HEK293 (cell line): ENCODE measurements at regions not wholly inside any gene's neighbourhood (a gene's known extent, or its start where the extent isn't known, plus 50 kb on each side); places are given as distances from the start of the nearest gene placed in this dataset.

Source experiments
- CTCF ChIA-PET: fragments of 350-600 bp; formaldehyde crosslinking; extraction: SDS; loops from one replicate; lab custom pipeline; 2021; ENCODE audit warnings: antibody characterized with exemption; lab: Yijun Ruan, JAX
- POLR2A ChIA-PET: fragments of 300-600 bp; formaldehyde crosslinking; extraction: SDS; loops from one replicate; lab custom pipeline; 2020; ENCODE audit warnings: antibody characterized with exemption, inconsistent platforms; lab: Yijun Ruan, JAX
- H3K27ac ChIP-seq: fragments of 200-500 bp; sonication (Bioruptor generic); 2 replicates; pipeline ENCODE4 v1.5.1; 2014; ENCODE audit warnings: low read depth, low read length, control low read depth, inconsistent platforms; ENCODE audit errors: extremely low read depth
- H3K36me3 ChIP-seq, 2 experiments: fragments of 200-500 bp in 1 of 2; sonication (Bioruptor generic) in 1 of 2; 1 replicate in 1 of 2; 2 replicates in 1 of 2; pipeline ENCODE4 v1.5.1; 2014 to 2017; ENCODE audit warnings: inconsistent platforms in 2 of 2, low read length in 2 of 2; ENCODE audit not compliant: control insufficient read depth in 2 of 2, insufficient read depth in 1 of 2
- H3K4me1 ChIP-seq: fragments of 200-500 bp; sonication (Bioruptor generic); 2 replicates; pipeline ENCODE4 v1.5.1; 2014; ENCODE audit warnings: mild to moderate bottlenecking, low read length, inconsistent platforms; ENCODE audit not compliant: control insufficient read depth, insufficient read depth
- H3K4me3 ChIP-seq: 2 replicates; pipeline ENCODE4 v1.5.1; 2011; ENCODE audit warnings: low read depth, mild to moderate bottlenecking, control low read depth, low read length, moderate library complexity
- H3K9me3 ChIP-seq: fragments of 200-500 bp; sonication (Bioruptor generic); 2 replicates; pipeline ENCODE4 v1.5.1; 2014; ENCODE audit warnings: low read depth, low read length, inconsistent platforms; ENCODE audit not compliant: control insufficient read depth, insufficient read depth
- GLI2 ChIP-seq: fragments of 450-650 bp; formaldehyde crosslinking; IDR thresholded peaks from 2 replicates; pipeline ENCODE4; 2017; ENCODE audit warnings: missing biosample characterization, missing genetic modification characterization, low read depth, borderline replicate concordance
- SALL2 ChIP-seq: fragments of 450-650 bp; formaldehyde crosslinking; IDR thresholded peaks from 2 replicates; pipeline ENCODE4 v1.5.0; 2017; ENCODE audit warnings: missing biosample characterization, mild to moderate bottlenecking, missing genetic modification characterization, borderline replicate concordance
- SP3 ChIP-seq: fragments of 450-650 bp; formaldehyde crosslinking; IDR thresholded peaks from 2 replicates; pipeline ENCODE4 v1.5.1; 2016; ENCODE audit warnings: missing biosample characterization, missing genetic modification characterization
- ZBTB17 ChIP-seq: fragments of 450-650 bp; formaldehyde crosslinking; IDR thresholded peaks from 2 replicates; pipeline ENCODE4 v1.5.1; 2016; ENCODE audit warnings: missing biosample characterization, missing genetic modification characterization
- ZEB2 ChIP-seq: fragments of 450-650 bp; formaldehyde crosslinking; IDR thresholded peaks from 2 replicates; pipeline ENCODE4 v1.5.1; 2016; ENCODE audit warnings: missing biosample characterization, missing genetic modification characterization
- ZNF121 ChIP-seq: fragments of 450-650 bp; formaldehyde crosslinking; IDR thresholded peaks from 2 replicates; pipeline ENCODE4 v1.5.1; 2016; ENCODE audit warnings: missing biosample characterization, missing genetic modification characterization
- ZNF169 ChIP-seq: fragments of 450-650 bp; formaldehyde crosslinking; IDR thresholded peaks from 2 replicates; pipeline ENCODE4 v1.5.1; 2016; ENCODE audit warnings: missing biosample characterization, missing genetic modification characterization
- ZNF174 ChIP-seq: fragments of 450-650 bp; formaldehyde crosslinking; IDR thresholded peaks from 2 replicates; pipeline ENCODE4 v1.5.0; 2017; ENCODE audit warnings: missing biosample characterization, mild to moderate bottlenecking, missing genetic modification characterization
- ZNF2 ChIP-seq: fragments of 450-650 bp; formaldehyde crosslinking; IDR thresholded peaks from 2 replicates; pipeline ENCODE4 v1.5.1; 2016; ENCODE audit warnings: missing biosample characterization, missing genetic modification characterization
- ZNF473 ChIP-seq: fragments of 450-650 bp; formaldehyde crosslinking; IDR thresholded peaks from 2 replicates; pipeline ENCODE4 v1.5.1; 2017; ENCODE audit warnings: missing biosample characterization, missing genetic modification characterization
- ZNF549 ChIP-seq: fragments of 450-650 bp; IDR thresholded peaks from 2 replicates; pipeline ENCODE4 v1.5.1; 2018; ENCODE audit warnings: missing biosample characterization, missing genetic modification characterization, mild to moderate bottlenecking, inconsistent platforms, moderate library complexity
- ZNF600 ChIP-seq: fragments of 450-650 bp; formaldehyde crosslinking; IDR thresholded peaks from 2 replicates; pipeline ENCODE4 v1.5.1; 2016; ENCODE audit warnings: missing biosample characterization, missing genetic modification characterization
- ZNF658 ChIP-seq: fragments of 450-650 bp; formaldehyde crosslinking; IDR thresholded peaks from 2 replicates; pipeline ENCODE4; 2016; ENCODE audit warnings: missing biosample characterization, missing genetic modification characterization
- ZNF677 ChIP-seq: fragments of 450-650 bp; IDR thresholded peaks from 2 replicates; pipeline ENCODE4 v1.5.0; 2018; ENCODE audit warnings: missing biosample characterization, mild to moderate bottlenecking, missing genetic modification characterization, moderate library complexity
- TF ChIP-seq, protein P1 (sequence below): fragments of 450-650 bp; formaldehyde crosslinking; IDR thresholded peaks from 2 replicates; pipeline ENCODE4 v1.5.1; 2016; ENCODE audit warnings: missing biosample characterization, missing genetic modification characterization
- TF ChIP-seq, protein P2 (sequence below): fragments of 450-650 bp; formaldehyde crosslinking; IDR thresholded peaks from 2 replicates; pipeline ENCODE4 v1.5.1; 2016; ENCODE audit warnings: missing biosample characterization, missing genetic modification characterization
- TF ChIP-seq, protein P3 (sequence below): fragments of 450-650 bp; formaldehyde crosslinking; conservative IDR thresholded peaks from 2 replicates; pipeline ENCODE4 v1.5.1; 2016; ENCODE audit warnings: low read depth, missing biosample characterization, missing genetic modification characterization
- TF ChIP-seq, protein P4 (sequence below): fragments of 450-650 bp; formaldehyde crosslinking; IDR thresholded peaks from 2 replicates; pipeline ENCODE4 v1.5.1; 2017; ENCODE audit warnings: missing biosample characterization, missing genetic modification characterization
- TF ChIP-seq, protein P5 (sequence below): fragments of 450-650 bp; formaldehyde crosslinking; IDR thresholded peaks from 2 replicates; pipeline ENCODE4 v1.5.1; 2016; ENCODE audit warnings: missing biosample characterization, missing genetic modification characterization

DNA sequence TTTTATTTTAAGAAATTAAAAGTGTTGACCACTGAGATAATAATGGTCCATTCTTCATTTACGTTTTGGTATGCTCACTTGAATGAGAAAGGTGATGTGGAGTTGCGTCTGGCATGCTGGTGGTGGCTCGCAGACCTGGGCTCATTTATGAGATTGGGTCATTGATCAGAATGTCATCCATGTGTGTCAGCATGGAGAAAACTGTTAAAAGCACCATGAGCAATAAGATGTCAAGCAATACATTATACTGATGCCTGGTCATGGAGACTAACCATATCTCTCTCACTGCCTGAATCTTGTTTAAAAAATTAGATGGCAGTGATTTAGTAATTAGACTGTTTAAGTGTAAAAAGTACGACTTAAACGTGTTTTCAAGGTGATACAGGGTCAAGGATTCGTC is 503.4 kb upstream of the SEMA6D start (continued):
- TF ChIP-seq, protein P1, sequence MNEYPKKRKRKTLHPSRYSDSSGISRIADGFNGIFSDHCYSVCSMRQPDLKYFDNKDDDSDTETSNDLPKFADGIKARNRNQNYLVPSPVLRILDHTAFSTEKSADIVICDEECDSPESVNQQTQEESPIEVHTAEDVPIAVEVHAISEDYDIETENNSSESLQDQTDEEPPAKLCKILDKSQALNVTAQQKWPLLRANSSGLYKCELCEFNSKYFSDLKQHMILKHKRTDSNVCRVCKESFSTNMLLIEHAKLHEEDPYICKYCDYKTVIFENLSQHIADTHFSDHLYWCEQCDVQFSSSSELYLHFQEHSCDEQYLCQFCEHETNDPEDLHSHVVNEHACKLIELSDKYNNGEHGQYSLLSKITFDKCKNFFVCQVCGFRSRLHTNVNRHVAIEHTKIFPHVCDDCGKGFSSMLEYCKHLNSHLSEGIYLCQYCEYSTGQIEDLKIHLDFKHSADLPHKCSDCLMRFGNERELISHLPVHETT (tag by site-specific recombination), result no peak
- TF ChIP-seq, protein P2, sequence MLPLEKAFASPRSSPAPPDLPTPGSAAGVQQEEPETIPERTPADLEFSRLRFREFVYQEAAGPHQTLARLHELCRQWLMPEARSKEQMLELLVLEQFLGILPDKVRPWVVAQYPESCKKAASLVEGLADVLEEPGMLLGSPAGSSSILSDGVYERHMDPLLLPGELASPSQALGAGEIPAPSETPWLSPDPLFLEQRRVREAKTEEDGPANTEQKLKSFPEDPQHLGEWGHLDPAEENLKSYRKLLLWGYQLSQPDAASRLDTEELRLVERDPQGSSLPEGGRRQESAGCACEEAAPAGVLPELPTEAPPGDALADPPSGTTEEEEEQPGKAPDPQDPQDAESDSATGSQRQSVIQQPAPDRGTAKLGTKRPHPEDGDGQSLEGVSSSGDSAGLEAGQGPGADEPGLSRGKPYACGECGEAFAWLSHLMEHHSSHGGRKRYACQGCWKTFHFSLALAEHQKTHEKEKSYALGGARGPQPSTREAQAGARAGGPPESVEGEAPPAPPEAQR, result no peak
- TF ChIP-seq ZNF473 (tag by site-specific recombination) (no peak), ZNF549 (no peak), ZNF121 (tag by site-specific recombination) (no peak), ZNF658 (tag by site-specific recombination) (no peak), ZNF677 (tag by site-specific recombination) (no peak), SP3 (tag by site-specific recombination) (no peak), ZEB2 (tag by site-specific recombination) (no peak), ZBTB17 (tag by site-specific recombination) (no peak), ZNF169 (tag by site-specific recombination) (no peak)
- TF ChIP-seq, protein P3, sequence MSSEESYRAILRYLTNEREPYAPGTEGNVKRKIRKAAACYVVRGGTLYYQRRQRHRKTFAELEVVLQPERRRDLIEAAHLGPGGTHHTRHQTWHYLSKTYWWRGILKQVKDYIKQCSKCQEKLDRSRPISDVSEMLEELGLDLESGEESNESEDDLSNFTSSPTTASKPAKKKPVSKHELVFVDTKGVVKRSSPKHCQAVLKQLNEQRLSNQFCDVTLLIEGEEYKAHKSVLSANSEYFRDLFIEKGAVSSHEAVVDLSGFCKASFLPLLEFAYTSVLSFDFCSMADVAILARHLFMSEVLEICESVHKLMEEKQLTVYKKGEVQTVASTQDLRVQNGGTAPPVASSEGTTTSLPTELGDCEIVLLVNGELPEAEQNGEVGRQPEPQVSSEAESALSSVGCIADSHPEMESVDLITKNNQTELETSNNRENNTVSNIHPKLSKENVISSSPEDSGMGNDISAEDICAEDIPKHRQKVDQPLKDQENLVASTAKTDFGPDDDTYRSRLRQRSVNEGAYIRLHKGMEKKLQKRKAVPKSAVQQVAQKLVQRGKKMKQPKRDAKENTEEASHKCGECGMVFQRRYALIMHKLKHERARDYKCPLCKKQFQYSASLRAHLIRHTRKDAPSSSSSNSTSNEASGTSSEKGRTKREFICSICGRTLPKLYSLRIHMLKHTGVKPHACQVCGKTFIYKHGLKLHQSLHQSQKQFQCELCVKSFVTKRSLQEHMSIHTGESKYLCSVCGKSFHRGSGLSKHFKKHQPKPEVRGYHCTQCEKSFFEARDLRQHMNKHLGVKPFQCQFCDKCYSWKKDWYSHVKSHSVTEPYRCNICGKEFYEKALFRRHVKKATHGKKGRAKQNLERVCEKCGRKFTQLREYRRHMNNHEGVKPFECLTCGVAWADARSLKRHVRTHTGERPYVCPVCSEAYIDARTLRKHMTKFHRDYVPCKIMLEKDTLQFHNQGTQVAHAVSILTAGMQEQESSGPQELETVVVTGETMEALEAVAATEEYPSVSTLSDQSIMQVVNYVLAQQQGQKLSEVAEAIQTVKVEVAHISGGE (tag by site-specific recombination), result no peak
- TF ChIP-seq, protein P4, sequence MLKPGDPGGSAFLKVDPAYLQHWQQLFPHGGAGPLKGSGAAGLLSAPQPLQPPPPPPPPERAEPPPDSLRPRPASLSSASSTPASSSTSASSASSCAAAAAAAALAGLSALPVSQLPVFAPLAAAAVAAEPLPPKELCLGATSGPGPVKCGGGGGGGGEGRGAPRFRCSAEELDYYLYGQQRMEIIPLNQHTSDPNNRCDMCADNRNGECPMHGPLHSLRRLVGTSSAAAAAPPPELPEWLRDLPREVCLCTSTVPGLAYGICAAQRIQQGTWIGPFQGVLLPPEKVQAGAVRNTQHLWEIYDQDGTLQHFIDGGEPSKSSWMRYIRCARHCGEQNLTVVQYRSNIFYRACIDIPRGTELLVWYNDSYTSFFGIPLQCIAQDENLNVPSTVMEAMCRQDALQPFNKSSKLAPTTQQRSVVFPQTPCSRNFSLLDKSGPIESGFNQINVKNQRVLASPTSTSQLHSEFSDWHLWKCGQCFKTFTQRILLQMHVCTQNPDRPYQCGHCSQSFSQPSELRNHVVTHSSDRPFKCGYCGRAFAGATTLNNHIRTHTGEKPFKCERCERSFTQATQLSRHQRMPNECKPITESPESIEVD, result no peak

DNA sequence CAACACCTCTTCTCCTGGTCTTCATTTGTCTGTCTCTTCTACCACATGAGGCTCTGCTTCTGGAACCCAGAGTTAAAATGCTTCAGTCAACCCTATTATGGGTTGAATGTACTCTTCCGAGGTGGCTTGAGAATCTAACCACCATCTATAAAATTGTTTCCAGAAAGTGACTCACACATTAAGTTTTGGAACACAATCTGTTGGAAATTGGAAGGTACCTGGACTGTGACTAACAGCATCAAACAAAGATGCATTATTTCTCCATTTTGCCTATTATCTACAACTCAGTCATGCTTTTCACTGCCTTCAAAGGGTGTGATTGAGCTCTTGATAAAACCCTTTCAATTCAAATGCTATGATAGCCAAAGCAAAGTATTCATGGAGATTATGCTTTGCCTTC is 499.0 kb upstream of the SEMA6D start:
- POLR2A ChIA-PET, result no interaction called here
- CTCF ChIA-PET, result no interaction called here

More for the DNA sequence above, 499.0 kb upstream of the SEMA6D start:
- no peak overlapping the region for H3K4me3 ChIP-seq
- no peak overlapping the region for H3K27ac ChIP-seq
- no peaks in the 10 kb centered on the region for H3K36me3 ChIP-seq
- H3K9me3 ChIP-seq, result no peaks in the 10 kb centered on the region
- TF ChIP-seq ZNF2 (no peak), GLI2 (tag by site-specific recombination) (no peak), ZNF174 (tag by site-specific recombination) (no peak), ZNF600 (tag by site-specific recombination) (no peak), SALL2 (no peak)
- TF ChIP-seq, protein P5, sequence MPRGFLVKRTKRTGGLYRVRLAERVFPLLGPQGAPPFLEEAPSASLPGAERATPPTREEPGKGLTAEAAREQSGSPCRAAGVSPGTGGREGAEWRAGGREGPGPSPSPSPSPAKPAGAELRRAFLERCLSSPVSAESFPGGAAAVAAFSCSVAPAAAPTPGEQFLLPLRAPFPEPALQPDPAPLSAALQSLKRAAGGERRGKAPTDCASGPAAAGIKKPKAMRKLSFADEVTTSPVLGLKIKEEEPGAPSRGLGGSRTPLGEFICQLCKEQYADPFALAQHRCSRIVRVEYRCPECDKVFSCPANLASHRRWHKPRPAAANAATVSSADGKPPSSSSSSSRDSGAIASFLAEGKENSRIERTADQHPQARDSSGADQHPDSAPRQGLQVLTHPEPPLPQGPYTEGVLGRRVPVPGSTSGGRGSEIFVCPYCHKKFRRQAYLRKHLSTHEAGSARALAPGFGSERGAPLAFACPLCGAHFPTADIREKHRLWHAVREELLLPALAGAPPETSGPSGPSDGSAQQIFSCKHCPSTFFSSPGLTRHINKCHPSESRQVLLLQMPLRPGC (tag by site-specific recombination), result no peak
- no peaks in the 10 kb centered on the region for H3K4me1 ChIP-seq
